ENCODE measurements at regions not wholly inside any gene's neighbourhood (a gene's known extent, or its start where the extent isn't known, plus 50 kb on each side); places are given as distances from the start of the nearest gene placed in this dataset.
"Not testable (repeated sequence)": the region's sequence is repeated elsewhere in the genome, so short reads cannot be mapped to it uniquely, and the experiment has no call there.

DNA sequence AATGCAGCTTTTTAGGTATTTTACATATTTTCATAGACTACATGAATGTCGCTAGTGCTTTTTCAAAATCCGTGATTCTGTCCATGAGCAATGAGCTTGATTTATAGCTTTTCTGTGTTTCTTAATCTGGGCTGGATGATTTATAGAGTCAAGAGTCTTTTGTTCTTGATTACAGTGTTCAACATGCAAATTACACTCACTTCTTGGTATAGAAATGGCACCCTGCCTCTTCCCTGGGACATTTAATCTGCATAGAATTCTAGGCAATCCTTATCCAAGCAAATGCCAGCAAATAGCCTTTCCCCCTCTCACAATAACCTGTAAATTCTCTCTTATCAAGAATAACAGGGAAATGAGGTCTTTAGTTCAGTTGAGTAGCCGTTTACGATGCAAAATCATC is 246.2 kb upstream of the SEMA3C start:
- no peak overlapping the region for H3K4me3 Mint-ChIP-seq
- H3K27me3 Mint-ChIP-seq, result no peaks in the 10 kb centered on the region
- H3K36me3 Mint-ChIP-seq (ENCODE audit: low read depth), result no peaks in the 10 kb centered on the region
- DNase-seq, result no peak
- peaks cover 4% of the 10 kb centered on the region for H3K9me3 Mint-ChIP-seq
- H3K27ac Mint-ChIP-seq, result no peak overlapping the region
- no peaks in the 10 kb centered on the region for H3K4me1 Mint-ChIP-seq
- intact Hi-C loops (cut with micrococcal nuclease), result no loop called here

DNA sequence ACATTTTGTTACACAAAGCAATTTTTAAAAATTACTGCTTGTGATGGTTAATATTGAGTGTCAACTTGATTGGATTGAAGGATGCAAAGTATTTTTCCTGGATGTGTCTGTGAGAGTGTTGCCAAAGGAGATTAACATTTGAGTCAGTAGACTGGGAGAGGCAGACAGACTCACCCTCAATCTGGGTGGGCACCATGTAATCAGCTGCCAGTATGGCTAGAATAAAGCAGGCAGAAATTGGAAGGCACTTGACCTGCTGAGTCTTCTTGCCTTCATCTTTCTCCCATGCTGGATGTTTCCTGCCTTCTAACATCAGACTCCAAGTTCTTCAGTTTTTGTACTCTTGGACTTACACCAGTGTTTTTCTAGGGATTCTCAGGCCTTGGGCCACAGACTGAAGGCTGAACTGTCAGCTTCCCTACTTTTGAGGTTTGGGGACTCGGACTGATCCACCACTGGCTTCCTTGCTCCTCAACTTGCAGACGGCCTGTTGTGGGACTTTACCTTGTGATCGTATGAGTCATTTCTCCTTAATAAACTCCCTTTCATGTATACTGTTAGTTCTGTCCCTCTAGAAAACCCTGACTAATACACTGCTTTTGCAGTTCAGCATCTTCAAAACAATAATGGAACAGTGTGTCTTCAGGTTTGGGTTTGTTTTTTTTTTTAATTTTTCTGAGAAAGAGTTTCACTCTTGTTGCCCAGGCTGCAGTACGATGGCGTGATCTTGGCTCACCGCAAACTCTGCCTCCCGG is 244.1 kb upstream of the SEMA3C start:
- intact Hi-C loops (cut with micrococcal nuclease), result no loop called here
- Mint-ChIP-seq H3K9me3 (peaks cover 4% of the 10 kb centered on the region), H3K36me3 (ENCODE audit: low read depth) (no peaks in the 10 kb centered on the region), H3K4me1 (no peaks in the 10 kb centered on the region), H3K4me3 (no peak overlapping the region), H3K27me3 (no peaks in the 10 kb centered on the region), H3K27ac (no peak overlapping the region)
- DNase-seq, result no peak

DNA sequence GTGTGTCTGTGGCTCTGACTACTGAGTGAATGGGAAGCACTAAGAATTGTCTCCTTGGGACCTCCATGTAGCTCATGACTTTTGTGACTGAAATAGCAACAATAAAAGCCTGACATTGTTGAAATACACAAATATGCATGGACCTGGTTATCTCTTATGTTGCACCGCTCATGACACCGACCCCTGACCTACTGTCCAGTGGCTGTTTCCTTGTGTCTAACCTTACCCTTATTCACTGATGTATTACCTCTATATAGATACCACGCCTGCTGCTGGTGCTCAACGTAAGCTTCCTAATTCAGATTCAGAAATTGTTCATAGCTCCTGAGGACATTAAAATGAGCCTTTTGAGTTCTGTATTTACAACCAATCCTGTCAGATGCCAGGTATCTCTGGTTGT is 243.4 kb upstream of the SEMA3C start:
- Mint-ChIP-seq H3K36me3 (ENCODE audit: low read depth) (no peaks in the 10 kb centered on the region), H3K4me1 (no peaks in the 10 kb centered on the region), H3K27ac (no peak overlapping the region), H3K4me3 (no peak overlapping the region), H3K27me3 (no peaks in the 10 kb centered on the region), H3K9me3 (peaks cover 4% of the 10 kb centered on the region)
- intact Hi-C loops (cut with micrococcal nuclease), result no loop called here
- no peak for DNase-seq

DNA sequence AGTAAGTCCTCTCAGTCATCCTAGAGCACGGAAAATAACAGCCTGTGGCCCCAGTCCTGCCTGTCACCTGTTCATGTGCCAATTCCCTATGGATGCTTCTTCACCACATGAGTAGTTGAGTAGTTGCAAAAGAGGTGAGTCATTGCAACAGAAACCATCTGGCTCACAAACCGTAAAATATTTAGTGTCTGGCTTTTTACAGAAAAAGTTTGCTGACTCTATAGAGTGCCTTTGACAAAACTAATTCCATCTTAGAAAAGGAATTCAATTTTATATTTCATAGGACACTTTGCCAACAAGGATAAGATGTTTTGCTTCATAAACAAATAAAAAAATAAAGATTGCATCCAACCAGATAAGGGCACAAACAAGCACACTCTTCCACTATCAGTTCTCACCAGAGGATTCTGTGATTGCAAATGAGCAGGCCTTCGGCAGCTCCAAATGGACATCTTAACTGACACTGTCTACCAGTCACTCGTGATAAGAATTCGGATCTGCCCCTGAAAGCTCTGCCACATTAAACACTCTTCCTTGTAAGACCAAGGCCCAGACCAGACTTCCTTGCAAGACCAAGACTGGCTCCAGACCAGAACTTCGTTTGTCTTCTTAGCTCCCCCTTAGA is 242.7 kb upstream of the SEMA3C start:
- intact Hi-C loops (cut with micrococcal nuclease), result no loop called here
- H3K27ac Mint-ChIP-seq, result no peak overlapping the region
- no peaks in the 10 kb centered on the region for H3K4me1 Mint-ChIP-seq
- peaks cover 4% of the 10 kb centered on the region for H3K9me3 Mint-ChIP-seq
- H3K4me3 Mint-ChIP-seq, result no peak overlapping the region
- no peaks in the 10 kb centered on the region for H3K36me3 Mint-ChIP-seq (ENCODE audit: low read depth)
- no peak for DNase-seq
- H3K27me3 Mint-ChIP-seq, result no peaks in the 10 kb centered on the region

DNA sequence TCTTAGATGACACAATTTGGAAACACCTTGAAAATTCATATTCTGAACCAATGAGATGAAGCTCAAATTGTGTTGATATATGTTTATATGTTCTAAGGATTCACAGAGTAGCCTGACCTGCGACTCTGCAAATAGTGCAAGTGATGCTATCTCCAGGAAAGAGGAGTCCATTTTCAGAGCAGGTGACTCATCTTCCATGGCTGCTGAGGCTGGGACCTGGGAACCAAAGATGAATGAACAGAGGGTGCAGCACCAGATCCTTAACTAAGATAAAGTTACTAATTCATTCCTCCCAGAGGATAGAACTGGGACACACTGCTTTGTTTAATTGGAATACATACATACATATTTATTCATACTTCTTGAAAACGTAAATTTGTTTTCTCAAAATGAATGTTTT is 240.6 kb upstream of the SEMA3C start:
- no peak overlapping the region for H3K4me3 Mint-ChIP-seq
- no peaks in the 10 kb centered on the region for H3K9me3 Mint-ChIP-seq
- no peak overlapping the region for H3K27ac Mint-ChIP-seq
- H3K36me3 Mint-ChIP-seq (ENCODE audit: low read depth), result no peaks in the 10 kb centered on the region
- no peak for DNase-seq
- intact Hi-C loops (cut with micrococcal nuclease), result no loop called here
- no peaks in the 10 kb centered on the region for H3K27me3 Mint-ChIP-seq
- no peaks in the 10 kb centered on the region for H3K4me1 Mint-ChIP-seq

DNA sequence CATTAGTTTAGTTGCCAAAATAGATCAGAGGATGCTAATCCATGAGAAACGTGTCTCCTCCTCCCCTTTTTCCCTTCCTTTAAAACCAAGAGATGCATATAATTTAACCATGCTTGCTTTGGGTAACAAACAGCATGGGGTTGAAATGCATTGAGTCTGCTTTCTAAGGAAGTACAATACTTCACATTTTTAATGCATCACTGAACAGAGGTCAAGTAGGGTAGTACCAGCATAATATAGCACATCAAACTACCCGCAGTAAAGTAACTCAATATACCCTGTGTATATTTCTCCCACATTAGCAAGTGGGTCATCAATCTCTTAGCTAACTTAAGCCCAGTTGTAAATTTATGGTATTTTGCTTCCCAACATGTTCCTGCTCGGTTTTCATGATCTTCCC is 239.3 kb upstream of the SEMA3C start:
- Mint-ChIP-seq H3K36me3 (ENCODE audit: low read depth) (no peaks in the 10 kb centered on the region), H3K27me3 (no peaks in the 10 kb centered on the region), H3K4me3 (no peak overlapping the region), H3K4me1 (no peaks in the 10 kb centered on the region), H3K27ac (no peak overlapping the region), H3K9me3 (no peaks in the 10 kb centered on the region)
- DNase-seq, result no peak
- intact Hi-C loops (cut with micrococcal nuclease), result no loop called here

DNA sequence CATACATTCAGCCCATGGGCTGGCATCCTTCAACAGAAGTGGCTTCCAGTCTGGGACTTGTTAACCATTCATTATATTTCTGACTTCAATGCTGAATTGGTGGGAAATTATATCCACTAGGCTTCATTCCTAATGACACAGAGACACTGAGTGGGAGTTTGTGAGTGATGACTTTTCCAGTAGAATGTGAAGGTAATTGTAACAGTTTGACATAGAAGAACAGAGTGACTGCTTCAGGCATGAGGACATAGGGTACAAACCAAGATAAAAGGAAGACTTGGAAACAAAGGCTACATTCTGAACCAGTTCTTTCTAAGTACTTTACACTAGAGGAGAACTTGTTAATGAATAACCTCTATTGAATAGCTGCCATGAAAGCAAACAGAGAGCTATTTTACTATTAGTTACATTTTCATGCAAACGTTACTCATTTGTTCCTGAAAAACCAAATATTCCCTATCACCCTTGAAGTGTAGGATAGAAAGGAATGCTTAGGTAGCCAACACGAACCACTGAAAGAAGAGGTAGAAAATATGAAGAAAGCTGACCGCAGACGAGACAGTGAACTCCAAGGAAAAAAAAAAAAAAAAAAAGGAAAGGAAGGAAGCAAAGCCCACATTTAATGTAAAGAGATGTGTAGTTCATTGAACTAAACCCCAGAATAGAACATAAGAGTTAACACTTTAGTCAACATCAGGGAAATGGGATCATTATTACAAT is 237.0 kb upstream of the SEMA3C start:
- Mint-ChIP-seq H3K4me1 (no peaks in the 10 kb centered on the region), H3K9me3 (no peaks in the 10 kb centered on the region), H3K36me3 (ENCODE audit: low read depth) (no peaks in the 10 kb centered on the region), H3K27ac (no peak overlapping the region), H3K27me3 (no peaks in the 10 kb centered on the region), H3K4me3 (no peak overlapping the region)
- intact Hi-C loops (cut with micrococcal nuclease), result no loop called here
- no peak for DNase-seq

DNA sequence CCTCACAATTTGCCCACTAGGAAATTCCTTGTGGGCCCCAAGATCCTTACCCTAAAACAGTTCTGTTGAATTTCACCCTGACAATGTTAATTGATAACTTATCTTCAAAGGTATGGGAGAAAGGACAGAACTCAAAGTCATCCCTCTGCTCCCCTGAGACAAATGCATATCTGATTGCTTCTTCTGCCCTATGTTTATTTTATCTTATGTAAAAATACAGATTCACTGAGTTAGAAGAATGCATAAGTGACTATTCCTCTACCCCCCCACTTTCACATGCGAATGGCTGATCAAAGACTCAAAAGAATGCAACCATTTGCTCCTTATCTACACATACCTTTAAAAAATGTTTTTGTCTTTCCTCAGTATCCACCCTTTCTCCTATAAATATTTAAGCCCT is 235.7 kb upstream of the SEMA3C start:
- intact Hi-C loops (cut with micrococcal nuclease), result no loop called here
- DNase-seq, result no peak
- H3K9me3 Mint-ChIP-seq, result no peaks in the 10 kb centered on the region
- no peak overlapping the region for H3K27ac Mint-ChIP-seq
- no peaks in the 10 kb centered on the region for H3K27me3 Mint-ChIP-seq
- H3K36me3 Mint-ChIP-seq (ENCODE audit: low read depth), result no peaks in the 10 kb centered on the region
- H3K4me3 Mint-ChIP-seq, result no peak overlapping the region
- H3K4me1 Mint-ChIP-seq, result no peaks in the 10 kb centered on the region

DNA sequence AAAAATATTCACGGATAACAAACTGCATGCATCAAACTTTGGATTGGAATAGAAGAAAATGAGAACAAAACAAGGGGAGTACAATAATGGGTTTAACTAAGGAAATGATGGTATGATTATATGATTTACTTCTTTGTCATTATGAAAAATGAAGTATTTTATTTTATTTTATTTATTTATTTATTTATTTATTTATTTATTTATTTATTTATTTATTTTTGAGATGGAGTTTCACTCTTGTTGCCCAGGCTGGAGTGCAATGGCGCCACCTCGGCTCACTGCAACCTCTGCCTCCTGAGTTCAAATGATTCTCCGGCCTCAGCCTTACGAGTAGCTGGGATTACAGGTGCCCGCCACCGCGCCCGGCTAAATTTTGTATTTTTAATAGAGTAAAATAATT is 234.1 kb upstream of the SEMA3C start:
- H3K4me3 Mint-ChIP-seq; H3K4me1 Mint-ChIP-seq; H3K36me3 Mint-ChIP-seq (ENCODE audit: low read depth); DNase-seq; H3K27me3 Mint-ChIP-seq; H3K27ac Mint-ChIP-seq; H3K9me3 Mint-ChIP-seq; intact Hi-C loops (cut with micrococcal nuclease): not testable (repeated sequence)

DNA sequence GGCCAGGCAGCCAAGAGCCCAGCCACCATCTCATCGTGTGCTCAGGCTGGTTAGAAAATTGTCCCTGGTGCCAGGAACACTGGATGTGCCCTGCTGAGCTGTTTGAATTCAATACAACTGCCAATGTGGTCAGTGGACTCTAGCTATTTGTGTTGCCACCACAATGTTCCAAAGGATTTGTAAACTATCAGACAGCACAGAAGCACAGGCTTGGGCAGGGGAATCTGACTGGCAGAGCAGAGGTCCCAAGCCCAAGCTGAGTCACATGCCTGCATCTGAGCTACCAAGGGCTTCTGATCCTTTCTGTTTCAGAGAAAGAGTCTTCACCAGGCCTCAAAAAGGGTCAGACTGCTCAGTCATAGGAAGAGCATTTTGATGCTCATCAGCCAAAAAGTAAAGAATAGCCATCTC is 232.1 kb upstream of the SEMA3C start:
- Mint-ChIP-seq H3K4me3 (no peak overlapping the region), H3K27ac (no peak overlapping the region), H3K4me1 (no peaks in the 10 kb centered on the region), H3K27me3 (no peaks in the 10 kb centered on the region), H3K36me3 (ENCODE audit: low read depth) (no peaks in the 10 kb centered on the region), H3K9me3 (peaks cover 5% of the 10 kb centered on the region)
- intact Hi-C loops (cut with micrococcal nuclease), result no loop called here
- DNase-seq, result no peak

DNA sequence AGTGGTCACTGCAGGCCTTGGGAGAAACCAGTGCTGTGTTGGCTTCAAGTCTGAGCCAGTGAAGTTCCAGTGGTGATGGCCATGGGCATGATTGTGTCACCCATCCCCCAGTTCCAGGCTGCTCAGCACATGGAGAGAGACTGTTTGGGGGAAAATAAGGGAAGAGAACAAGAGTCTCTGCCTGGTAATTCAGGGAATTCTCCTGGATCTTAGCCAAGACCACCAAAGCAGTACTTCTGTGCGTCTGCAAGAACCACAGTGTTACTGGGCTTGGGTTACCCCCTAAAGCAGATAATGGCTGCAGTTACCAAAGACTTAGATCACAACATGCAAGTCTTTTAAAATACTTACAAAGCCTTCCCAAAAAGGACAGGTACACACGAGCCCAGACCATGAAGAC is 225.0 kb upstream of the SEMA3C start:
- Mint-ChIP-seq H3K4me3 (no peak overlapping the region), H3K4me1 (no peaks in the 10 kb centered on the region), H3K9me3 (peaks cover 12% of the 10 kb centered on the region), H3K36me3 (ENCODE audit: low read depth) (no peaks in the 10 kb centered on the region), H3K27ac (no peak overlapping the region), H3K27me3 (no peaks in the 10 kb centered on the region)
- no peak for DNase-seq
- intact Hi-C loops (cut with micrococcal nuclease), result no loop called here

DNA sequence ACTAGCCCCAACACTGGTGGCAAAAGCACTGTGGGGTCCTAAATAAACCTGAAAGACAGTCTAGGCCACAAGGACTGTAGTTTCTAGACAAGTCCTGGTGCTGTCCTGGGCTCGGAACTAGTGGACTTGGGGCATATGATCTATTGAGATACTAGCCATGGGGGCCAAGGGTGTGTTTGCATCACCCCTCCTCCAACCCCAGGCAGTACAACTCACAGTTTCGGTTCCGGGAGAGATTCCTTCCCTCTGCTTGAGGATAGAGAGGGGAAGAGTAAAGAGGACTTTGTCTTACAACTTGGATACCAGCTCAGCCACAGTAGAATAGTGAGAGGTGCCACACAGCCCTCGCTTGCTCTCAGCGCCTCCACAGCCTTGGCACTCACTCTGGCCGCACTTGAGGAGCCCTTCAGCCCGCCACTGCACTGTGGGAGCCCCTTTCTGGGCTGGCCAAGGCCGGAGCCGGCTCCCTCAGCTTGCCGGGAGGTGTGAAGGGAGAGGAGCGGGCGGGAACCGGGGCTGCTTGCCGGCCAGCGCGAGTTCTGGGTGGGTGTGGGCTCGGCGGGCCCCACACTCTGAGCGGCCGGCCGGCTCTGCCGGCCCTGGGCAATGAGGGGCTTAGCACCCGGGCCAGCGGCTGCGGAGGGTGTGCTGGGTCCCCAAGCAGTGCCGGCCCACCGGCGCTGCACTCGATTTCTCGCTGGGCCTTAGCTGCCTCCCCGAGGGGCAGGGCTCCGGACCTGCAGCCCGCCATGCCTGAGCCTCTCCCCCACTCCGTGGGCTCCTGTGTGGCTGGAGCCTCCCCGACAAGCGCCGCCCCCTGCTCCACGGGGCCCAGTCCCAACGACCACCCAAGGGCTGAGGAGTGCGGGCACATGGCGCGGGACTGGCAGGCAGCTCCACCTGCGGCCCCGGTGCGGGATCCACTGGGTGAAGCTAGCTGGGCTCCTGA is 222.7 kb upstream of the SEMA3C start:
- DNase-seq; H3K4me1 Mint-ChIP-seq; intact Hi-C loops (cut with micrococcal nuclease); H3K27ac Mint-ChIP-seq; H3K36me3 Mint-ChIP-seq (ENCODE audit: low read depth); H3K4me3 Mint-ChIP-seq; H3K27me3 Mint-ChIP-seq: not testable (repeated sequence)
- H3K9me3 Mint-ChIP-seq, result peaks cover 12% of the 10 kb centered on the region

DNA sequence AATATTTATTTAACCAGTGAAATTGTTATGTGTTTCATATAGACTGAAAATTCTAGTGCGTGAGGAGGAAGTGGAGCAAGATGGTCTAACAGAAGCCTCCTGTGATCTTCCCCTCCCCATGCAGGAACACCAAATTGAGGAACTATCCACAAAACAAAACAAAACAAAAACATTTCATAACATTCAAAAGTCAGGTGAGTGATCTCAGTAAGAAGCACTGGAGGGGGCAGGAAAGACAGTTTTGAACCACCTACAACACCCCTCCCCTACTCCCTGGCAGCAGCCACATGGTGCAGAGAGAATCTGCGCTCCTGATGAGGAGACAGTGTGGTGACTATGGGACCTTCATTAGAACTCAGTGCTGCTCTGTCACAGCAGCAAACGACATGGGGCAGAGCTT is 221.9 kb upstream of the SEMA3C start:
- H3K27ac Mint-ChIP-seq, result no peak overlapping the region
- no peaks in the 10 kb centered on the region for H3K4me1 Mint-ChIP-seq
- H3K27me3 Mint-ChIP-seq, result no peaks in the 10 kb centered on the region
- H3K36me3 Mint-ChIP-seq (ENCODE audit: low read depth), result no peaks in the 10 kb centered on the region
- peaks cover 5% of the 10 kb centered on the region for H3K9me3 Mint-ChIP-seq
- intact Hi-C loops (cut with micrococcal nuclease), result no loop called here
- DNase-seq, result no peak
- no peak overlapping the region for H3K4me3 Mint-ChIP-seq

DNA sequence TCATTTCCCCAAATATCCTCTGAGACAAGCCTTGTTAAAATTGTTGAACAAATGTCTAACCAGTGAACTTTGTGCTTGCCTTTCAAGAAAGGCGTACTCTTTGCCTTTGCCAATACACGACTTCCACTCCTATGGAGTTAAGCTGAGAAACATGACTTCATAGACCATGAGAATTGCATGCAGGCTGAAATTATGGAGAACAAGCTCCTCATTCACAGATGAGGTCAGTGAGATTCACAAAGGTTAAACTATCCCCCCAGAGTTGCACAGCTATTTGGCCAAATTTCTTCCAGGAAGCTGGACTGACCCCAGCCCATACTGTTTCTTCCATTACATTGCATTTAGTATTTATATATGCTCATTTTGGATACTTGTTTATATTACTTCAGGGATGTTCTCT is 221.4 kb upstream of the SEMA3C start:
- H3K27ac Mint-ChIP-seq, result no peak overlapping the region
- intact Hi-C loops (cut with micrococcal nuclease), result no loop called here
- peaks cover 4% of the 10 kb centered on the region for H3K9me3 Mint-ChIP-seq
- H3K36me3 Mint-ChIP-seq (ENCODE audit: low read depth), result no peaks in the 10 kb centered on the region
- H3K4me1 Mint-ChIP-seq, result no peaks in the 10 kb centered on the region
- H3K4me3 Mint-ChIP-seq, result no peak overlapping the region
- H3K27me3 Mint-ChIP-seq, result no peaks in the 10 kb centered on the region
- no peak for DNase-seq
